Suppressor macrophage (primary cell): ENCODE measurements at regions not wholly inside any gene's neighbourhood (a gene's known extent, or its start where the extent isn't known, plus 50 kb on each side); places are given as distances from the start of the nearest gene placed in this dataset.

Experiments used
- DNase-seq, 4 experiments: peaks; one replicate each; pipeline ENCODE4 v3.0.0-alpha.2; 2020 to 2022

DNA sequence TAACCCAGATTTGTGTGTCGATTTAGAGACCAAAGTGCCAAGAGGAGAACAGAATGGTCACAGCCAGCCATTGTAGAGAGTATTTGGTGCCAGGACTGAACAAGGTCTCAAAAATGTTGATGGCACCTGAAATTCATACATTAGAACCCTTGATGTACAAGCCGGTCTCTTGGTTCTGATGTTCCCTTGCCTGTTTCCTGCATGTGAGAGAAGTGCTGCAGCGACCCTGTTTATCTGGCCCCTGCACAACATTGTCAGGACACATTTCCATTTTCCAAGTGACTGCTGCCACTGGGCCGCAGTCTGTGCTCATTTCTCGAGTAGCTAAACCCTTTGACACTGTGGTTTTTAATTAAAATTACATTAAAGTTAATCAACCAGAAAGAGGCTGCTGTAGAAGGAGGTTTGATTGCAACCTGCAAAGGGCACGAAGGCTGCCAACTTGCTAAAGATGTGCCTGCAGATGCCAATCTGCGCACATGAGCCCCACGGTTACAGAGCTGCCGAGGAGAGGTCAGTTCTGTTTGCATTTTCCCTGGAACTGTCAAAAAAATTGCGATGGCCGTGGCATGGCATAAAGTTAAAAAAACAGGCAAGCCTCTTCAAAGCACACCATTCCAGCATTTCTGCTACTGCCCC, 136.4 kb upstream of the CMC1 start:
- no peak for DNase-seq

DNA sequence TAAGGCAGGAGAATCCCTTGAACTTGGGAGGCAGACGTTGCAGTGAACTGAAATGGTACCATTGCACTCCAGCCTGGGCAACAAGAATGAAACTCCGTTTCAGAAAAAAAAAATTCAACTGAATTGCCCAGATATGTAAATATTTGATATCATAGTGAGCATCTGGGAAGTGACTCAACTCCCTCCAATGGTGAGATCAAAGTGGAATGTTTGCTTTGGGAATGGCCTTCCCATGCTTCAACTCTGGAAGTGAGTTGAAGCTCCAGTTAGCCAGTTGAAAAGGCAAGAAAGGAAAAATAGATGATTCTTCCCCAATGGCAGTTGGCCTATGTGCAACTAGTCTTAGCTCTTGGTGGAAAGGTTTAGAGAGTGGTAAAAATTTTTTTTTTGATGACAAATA, 131.6 kb upstream of the CMC1 start:
- DNase-seq: no peak

DNA sequence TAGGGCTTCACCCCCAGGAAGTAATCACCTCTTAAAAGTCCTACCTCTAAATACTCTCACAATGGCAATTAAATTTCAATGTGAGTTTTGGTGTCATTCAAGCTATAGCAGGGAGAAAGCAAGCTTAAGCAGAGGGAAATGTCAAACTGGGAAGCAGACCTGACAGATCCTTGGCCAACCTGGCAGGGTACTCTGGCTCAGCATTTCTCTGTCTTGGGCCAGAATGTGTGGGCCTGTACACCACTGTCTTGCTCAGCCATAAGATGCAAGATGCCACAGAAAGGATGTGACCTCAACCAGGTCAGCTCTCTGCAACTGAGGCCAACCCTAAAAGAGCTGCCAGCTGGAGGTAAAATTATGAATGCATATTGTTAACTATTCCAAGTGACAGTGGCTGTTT, 130.6 kb upstream of the CMC1 start:
- no peak for DNase-seq

DNA sequence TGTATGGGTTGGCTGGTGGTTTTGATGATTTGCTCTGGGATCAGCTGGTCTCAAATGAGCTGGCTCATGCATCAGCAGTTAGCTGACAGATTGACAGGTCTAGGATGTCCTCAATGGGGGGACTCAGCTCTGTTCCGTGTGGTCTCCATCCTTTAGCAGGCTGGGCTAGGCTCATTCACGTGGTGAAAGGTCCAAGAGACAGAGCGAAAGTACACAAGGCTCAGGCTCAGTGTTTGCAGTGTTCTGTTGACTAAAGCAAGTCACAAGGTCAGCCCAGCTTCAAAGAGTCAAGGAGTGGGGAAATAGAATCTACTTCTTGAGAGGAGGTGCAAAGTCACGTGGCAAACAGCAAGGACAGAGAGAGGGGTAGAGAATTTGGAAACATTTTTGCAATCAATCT, 126.5 kb upstream of the CMC1 start:
- no peak for DNase-seq

DNA sequence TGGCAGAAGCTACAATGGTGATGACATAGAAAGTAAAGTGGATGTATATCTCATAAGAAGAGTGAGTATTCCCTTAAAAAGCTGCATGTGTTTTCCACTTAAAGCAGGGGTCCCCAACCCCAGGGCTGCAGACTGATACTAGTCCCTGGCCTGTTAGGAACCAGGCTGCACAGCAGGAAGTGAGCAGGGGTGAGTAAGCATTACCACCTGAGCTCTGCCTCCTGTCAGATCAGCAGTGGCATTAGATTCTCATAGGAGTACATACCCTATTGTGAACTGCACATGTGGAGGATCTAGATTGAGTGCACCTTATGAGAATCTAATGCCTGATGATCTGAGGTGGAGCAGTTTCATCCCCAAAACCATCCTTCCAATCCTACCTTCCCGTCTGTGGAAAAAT, 126.1 kb upstream of the CMC1 start:
- no peak for DNase-seq

DNA sequence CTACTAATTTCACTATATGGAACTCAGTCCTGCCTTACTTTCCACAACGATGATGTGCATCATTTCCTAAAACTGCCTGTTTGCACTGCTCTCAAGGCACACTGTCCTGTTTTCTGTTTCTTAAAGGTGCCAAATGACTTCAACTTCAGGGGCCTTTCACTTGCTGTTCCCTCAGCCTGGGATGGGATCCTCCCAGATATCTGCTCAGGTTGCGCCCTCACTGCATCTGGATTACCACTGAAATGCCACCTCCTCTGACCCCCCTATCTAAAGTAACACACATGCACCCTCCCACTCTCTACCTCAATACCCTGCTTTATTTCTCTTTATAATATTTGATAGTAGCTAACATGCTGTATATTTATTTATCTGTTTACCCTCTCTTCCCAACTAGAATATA, 123.8 kb upstream of the CMC1 start:
- no peak for DNase-seq

DNA sequence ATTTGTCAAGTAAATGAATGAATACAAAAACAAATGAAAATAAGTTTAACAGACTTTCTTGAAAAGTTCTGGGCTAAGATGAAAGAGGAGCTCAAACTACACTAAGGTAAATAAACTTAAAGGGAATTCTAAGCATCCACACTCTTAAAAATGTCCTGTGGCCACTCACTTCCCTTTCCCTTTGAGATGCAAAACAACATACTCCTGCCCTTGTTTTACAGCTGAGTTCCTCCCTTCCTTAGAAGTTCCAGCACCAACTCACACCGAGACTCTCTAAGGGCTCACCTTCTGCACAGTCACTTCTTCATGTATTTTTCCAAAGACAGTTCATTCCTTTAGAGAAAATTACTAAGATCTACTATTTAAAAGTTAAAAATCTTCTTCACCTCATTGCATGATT, 123.3 kb upstream of the CMC1 start:
- no peak for DNase-seq

DNA sequence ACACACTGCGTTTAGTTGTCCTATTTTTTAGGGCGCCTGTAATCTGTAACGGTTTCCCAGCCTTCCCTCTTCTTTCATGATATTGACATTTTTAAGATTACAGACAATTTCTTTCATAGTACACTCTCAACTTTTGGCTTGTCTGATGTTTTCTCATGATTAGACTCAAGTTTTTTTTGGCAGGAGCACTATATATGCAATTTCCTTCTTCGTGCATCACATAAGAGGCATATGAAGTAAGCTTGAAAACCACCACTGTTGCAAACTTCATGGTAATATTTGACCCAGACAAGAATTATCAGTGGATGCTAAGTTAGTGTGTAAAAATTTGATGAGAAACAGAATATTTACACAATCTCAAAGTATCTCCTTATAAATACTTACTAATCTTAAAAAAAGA, 119.2 kb upstream of the CMC1 start:
- no peak for DNase-seq

DNA sequence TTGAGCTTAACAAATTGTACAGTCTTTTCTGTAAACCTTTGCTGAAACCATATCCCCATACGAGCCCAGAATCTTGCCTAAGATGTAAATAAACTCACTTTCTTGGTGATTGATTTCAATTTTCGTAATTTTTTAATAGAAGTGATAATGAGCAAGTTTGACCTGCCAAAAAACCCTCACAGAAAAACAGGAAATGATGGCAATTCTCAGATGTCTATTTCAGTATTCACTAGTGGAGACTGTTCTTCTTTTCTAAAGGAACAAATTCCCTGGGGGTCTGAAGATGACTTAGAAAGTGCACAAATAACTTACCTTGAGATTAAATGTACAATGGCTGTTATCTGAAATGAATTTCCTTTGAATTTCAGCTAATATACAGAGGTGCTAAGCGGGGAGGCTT, 116.5 kb upstream of the CMC1 start:
- no peak for DNase-seq

DNA sequence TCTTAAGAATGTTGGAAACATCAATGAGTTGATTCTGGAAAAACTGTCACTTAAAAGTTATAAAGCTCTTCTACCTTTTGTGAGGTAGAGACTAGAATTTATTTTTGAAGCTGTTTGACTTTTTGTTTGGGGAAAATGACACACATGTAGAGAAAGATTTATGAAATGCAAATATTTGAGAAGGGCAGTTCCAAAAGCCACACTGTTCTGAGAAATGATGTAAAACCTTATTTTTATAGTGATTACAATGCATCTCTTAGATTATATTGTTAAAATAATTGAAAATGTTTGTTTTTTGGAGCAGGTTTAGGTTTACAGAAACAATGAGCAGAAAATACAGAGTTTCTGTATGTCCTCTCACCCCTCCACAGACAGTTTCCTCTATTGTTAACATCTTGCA, 116.1 kb upstream of the CMC1 start:
- no peak for DNase-seq

DNA sequence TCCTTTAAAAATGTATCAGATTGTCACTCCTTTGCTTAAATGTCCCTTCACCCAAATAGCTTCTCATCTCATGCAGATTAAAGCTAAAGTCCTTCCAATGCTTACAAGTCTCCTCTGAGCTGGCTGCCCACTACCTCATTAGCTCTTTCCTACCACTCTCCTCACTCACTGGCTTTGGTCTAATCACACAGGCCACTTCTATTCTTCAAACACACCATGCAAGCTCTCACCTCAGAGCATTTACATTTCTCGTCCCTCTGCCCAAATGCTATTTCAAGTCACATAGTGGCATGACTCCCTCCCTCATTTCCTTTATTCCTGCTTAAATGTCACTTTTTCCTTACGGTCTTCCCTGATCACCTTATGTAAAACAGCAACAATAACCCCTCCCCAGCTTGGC, 110.6 kb upstream of the CMC1 start:
- no peak for DNase-seq

DNA sequence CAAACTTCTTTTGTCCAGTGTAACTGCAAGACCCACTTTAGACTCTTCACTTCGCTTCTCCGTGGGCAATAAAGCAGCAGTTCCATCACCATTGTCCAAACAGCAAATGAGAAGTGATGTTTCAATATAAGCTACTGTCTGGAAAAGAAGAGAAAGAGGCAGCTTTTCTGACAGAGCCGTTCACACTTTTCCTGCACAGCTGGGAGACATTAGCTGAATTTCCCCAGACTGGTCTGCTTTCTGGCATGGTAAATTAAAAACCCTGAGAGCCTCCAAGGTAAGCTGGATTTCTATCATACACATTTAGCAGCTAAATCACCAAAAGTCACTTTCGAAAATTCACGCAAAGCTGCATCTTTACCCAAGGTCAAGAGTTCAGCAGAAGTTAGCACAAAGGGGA, 108.5 kb upstream of the CMC1 start:
- no peak for DNase-seq

DNA sequence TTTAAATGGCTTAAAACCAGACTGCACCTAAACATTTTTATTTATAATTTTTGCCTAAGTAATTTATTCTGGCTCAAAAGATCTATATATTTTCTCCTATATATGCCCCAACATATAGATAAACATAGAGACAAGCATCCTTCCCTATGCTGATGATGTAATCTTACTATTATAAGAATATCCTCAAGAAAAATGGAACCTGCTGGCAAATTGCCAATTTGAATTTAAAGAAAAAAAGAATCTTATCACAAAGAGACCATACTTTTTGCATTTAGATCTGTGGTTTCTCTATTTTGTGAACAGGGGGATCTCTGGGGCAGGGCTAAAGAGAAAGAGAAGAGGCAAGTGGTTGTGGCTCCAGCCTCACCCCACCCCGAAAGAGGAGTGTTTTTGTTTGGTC, 107.2 kb upstream of the CMC1 start:
- no peak for DNase-seq

DNA sequence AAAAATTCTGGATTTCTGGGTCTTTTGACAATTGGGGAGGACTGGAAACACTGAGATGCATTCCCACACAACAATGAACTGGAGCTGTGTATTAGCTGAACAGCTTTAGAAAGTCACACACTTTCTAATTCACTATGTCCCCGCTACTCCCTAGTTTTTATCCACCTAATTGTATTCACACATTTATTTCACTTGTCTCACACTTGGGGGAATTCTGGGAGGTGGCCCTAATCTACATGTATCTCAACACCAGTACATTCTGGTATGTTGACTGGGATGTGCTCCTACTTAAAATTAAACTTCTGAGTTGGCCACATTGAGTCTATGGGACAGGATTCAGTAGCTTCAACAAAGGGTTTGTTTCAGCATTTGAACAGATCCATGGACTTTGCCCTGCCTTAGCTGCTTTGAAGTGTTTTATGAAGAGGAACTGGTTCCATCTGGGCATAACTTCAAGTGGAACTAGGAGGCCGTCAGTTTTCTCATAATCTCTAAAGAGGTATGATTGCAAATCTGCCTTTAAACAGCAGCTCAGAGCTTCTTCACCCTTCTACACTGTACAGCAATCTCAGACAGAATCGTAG, 106.5 kb upstream of the CMC1 start:
- DNase-seq: no peak

DNA sequence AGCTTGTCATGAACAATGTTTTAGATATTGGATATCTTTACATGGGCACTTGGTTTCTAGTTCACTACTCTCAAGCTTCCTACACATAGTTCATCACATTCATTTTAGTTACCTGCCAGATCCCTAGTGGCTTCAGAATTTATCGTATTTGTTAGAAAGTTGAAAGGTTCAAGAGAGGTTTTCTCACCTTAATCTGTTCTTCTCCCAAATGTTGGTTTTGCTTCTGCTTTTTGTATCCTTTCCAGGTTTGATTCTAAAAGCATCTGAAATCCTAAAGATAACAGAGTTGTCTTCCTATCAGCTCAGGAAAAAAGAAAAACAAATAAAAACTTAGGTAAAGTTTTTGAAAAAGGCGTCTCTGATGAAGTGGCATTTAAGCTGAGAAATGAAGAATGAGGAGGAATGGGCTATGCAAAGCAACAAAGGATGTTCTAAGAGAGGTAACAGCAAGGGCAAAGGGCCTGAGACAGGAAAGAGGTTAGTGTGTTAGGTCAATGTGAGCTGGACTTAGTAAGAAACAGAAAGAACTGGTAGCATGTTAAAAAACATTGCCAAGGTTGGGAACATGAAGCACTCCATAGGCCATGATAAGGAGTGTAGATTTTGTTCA, 104.7 kb upstream of the CMC1 start:
- no peak for DNase-seq

DNA sequence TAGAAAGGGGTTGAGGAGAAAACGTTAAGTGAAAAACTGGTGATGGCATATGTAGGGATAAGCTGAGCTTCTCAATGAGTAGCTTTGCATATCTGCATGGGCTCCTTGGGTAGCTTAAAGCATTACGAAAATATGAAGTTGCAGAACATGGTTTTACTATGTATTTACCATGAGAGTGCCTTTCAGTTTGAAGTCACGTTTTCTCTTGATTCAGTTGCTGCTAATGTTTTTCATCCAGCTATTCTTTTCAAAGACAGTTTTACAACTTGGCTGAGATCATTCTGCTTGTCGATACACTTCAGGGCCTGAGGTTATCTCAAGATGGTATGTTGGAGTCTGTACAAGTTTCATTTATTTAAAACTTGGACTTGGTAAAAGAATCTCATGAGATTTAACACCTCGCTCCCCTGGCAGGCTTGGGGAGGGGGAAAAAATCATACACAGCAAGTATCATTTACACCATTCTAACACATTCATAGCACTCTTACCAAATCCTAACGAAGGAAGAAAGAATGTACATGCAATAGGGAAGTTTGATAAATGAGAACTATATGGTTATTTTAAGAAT, 103.3 kb upstream of the CMC1 start:
- DNase-seq: no peak

DNA sequence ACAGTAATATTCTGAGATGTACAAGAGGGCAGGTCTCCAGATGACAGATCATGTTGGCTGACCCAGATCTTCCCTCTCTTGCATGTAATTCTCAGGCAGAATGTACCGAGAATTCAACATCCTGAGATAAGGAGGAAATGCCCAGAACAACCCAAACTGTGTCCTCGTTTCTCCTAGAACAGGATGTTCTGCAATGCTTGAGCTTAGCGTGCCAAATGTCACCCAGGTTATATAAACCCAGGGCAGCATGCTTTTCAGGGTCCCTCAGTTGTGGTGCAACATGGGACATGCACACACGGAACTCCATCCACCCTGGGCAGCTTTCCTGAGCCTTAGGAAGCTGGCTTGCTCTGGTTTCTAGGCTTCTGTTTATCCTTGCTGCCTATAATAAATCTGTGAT, 102.1 kb upstream of the CMC1 start:
- no peak for DNase-seq

DNA sequence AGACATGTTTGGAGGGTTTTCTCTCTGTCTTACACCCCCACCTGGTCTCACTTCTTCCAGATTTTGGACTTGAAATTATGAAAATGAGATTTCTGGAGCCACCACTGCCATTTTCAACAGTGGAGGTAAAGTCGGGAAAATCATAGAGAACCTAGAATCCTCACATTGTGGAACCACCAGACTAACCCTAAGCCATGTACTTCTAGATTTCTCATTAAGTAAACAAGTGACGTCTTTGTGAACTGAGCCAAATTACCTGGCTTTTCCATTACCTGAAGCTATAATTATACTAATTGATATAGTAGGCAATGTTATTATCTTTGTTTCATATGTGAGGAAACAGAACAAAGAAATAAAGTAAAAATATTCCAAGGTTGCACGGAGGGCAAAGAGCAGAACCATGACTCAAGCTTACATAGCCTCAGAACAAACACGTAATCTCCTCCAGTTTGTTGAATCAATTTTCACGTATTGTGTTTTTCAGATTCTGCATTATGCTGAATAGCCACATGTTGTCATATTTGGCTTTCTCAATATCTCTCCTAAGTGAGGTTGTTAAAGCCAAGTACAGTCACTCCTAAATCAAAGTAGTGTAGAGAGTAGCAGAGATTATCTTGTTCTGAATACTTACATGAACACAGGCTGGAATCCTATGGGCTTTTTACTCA, 101.3 kb upstream of the CMC1 start:
- DNase-seq: no peak

DNA sequence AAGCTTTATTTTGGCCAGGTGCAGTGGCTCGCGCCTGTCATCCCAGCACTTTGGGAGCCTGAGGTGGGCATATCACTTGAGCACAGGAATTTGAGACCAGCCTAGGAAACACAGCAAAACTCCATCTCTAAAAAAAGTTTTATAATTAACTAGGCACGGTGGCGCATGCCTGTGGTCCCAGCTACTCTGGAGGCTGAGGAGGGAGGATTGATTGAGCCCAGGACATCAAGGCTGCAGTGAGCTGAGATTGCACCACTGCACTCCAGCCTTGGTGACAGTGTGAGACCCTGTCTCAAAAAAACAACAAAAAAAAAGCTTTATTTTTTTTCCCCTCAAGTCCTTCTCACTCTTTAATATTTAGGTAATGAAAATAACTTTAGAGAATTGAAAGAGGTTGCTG, 100.8 kb upstream of the CMC1 start:
- no peak for DNase-seq

DNA sequence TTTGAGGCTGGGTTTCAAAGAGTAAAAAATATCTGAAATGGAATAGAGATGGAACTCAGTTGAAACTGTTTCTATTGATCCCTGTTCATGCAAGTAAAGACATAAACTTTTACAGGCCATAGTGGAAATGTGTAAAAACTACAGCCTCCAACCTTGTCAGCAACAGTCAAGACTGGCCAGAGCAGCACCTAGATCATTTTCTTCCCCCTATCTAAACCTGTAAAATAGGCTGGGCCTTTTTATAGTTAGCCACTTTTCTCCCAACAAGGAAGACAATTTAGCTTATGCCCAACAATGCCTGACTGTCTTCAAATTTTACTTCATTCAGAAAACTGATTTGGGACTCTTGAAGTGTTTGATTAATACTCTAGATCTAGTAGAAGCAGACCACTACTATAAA, 91.5 kb upstream of the CMC1 start:
- no peak for DNase-seq

DNA sequence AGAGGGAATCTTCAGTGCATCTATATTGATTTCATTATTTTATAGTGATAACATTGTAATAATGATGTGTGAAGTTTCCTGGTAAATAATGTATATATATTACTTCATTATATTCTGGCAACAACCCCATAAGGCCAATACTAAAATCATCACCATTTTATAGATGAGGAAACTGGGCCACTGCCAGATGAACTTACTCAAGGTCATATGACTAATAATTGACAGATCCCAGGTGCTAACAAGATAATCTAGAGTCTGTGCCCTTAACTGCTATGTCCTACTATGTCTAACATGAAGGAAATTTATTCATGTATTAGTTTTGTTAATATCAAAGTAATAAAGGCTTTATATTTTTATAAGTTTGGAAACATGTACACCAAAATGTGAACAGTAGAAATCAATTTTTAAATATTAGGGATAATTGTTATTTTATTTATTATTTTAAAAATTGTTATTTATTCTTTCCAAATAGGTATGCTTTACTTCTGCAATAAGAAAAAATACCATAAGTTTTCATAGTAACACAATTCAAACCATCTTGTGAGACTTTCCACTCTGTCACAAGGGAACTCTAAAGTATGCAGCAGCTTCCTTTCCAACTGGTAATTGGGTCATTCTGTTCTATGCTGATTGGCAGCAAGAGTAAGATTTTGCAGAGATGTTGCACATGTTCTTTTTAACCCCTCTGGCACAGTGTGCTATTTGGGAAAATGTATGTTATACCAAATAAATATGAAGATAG, 90.8 kb upstream of the CMC1 start:
- no peak for DNase-seq

DNA sequence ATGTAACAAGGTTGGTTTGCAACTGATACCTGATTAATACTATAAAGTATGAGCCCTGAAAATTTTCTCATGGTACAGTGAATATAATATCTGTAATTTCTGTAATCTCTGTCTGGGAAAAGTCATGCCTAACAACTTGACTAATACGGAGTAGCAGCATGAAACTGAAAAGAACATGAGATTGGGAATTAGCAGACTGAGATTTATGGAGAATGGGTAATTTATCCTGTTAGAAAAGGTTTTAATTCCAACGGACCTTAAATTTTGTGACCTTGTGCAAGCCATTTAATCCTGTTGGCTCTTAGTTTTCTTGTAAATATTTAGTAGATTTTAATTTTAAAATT, 90.2 kb upstream of the CMC1 start:
- no peak for DNase-seq

DNA sequence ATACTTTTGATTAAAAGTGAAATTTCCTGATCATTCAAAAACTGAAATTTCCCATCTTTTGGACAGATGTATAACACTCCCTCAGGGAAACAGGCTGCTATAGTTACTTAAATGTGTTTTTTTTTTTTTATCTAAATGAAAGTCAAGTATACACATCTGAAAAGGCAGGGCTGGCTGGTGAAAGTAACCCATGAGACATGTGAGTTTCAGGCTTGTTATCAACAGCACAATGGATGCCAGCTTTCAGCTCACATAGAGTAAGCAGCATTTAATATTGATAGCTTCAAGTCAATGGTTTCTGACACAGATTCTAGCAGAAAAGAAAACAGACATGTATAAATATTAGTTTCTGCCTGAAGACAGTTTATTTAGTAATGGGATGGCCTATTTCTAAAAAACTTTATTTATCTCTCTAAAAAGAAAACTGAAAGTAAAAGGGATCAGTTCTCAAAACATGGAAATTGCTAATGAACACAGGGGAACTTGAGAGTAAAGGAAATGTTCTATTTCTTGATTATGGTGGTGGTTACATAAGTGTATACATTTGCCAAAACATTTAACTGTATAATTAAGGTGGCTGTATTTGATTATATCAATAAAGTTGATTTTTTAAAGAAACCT, 89.7 kb upstream of the CMC1 start:
- peak in 2 of 4 experiments; percentile 3 to 26 for DNase-seq
